NCI-H2171 treated with DMSO at 0.1 percent for 48 hours (cell line): ENCODE measurements at regions not wholly inside any gene's neighbourhood (a gene's known extent, or its start where the extent isn't known, plus 50 kb on each side); places are given as distances from the start of the nearest gene placed in this dataset.

Source experiments
- DNase-seq: peaks from one replicate; lab custom pipeline; 2025; lab: John Stamatoyannopoulos, UW

DNA sequence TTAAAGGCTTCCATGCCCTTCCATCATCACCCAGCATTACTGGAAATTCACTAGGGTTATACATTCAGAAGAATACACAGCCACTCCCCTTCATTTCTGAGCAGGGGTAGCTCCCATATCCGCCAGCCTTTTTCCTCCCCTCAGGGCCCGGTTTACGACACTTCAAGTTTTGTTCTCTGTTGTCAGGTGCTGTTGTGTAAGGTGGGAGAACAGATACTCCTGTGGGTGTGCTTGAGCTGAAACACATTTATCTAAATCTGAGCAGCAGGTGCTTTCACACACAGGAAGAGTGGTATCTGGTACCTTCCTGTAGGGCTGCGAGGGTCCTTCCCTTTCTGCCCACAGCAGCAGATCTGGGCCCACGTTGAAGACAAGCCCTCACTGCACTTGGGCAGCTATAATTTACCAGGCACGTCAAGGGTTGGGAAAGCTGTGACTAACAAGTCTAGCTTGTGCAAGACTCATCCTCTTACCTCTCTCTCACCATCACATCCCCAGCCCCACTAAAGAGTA lies 215.8 kb upstream of the RREB1 start:
- no peak for DNase-seq

DNA sequence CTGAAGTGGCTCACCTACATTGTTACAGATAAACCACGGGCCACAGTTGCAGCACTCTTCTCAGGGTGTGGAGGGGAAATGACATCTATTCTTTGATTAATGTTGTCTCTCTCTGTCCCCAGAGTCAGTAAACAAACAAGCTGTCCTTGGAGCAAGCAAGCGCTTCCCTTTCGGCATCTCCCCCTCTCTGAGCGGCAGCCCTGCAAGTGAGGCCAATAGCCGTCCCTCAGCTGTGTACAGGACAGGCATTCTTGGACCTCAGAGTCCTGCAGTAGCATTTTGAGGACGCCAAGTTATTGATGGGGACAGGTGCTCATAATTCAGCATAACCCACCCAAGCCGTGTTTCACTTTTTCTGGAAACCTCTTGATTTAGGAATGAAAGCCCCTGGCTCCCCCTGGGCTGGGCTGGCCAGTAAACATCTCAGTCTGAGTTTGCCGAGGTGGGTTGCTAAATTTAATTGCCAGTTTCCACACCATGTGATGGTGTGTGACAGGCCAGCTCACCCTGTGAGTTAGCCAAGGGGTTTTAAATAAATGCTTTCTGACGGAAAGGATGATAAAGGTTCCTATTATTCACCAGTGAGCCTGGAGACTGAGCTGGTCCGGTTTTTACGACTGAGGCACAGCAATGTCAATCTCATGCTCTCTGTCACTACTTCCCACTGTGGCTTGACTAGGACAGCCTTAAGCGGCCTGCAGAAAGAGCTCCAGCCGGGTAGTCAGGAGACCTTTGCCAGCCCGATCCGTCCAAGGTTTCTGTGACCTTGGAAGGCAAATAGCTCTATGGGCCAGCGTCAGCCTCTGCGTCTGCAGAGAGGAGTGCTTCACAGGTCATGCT lies 214.8 kb upstream of the RREB1 start:
- DNase-seq, result no peak

DNA sequence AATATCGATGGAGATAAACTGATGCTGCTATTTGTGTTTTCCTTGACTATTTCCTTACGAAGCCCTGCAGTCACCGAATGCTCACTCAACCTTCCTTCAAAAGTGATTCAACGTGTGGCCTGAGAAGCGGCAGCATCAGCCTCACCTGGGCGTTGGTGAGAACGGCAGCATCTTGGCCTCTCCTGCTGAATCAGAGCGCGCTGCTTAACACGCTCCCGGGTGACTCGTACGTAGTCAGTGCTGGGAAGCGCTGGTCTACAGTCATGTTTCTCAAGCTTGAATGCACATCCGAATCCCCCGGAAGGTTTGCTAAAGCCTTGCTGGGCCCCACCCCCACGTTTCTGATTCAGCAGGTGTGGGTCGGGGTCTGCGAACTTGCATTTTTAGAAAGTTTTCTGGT lies 214.1 kb upstream of the RREB1 start:
- no peak for DNase-seq

DNA sequence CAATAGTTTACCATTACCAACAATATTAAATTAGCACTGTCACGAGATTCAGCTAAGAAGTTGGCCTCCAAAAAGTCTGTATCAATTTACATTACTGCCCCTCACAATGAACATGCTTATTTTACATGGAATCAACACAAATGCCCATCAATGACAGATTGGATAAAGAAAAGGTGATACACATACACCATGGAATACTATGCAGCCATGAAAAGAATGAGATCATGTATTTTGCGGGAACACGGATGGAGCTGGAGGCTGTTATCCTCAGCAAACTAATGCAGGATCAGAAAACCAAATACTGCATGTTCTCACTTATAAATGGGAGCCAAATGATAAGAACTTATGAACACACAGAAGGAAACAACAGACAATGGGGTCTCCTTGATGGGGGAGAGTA lies 211.8 kb upstream of the RREB1 start:
- DNase-seq, result no peak

DNA sequence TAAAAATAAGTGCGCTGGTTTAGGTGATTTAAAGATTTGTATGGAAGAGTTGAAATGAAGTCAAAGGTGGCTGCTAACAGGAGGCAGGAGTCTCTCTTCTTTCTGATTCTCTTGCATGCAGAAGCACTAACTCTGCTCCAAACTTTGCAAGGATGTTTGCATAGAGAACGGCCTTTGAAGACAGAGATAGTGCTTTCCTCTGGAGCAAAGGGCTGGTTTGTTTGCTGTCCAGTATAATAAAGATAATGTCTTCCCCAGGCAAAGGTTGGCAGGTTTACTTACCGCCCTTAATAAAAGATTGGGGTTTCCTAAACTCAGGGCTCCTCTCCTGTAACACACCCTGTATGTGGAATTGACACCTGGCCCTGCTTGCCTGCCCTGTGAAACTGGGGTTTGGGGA lies 210.6 kb upstream of the RREB1 start:
- no peak for DNase-seq

DNA sequence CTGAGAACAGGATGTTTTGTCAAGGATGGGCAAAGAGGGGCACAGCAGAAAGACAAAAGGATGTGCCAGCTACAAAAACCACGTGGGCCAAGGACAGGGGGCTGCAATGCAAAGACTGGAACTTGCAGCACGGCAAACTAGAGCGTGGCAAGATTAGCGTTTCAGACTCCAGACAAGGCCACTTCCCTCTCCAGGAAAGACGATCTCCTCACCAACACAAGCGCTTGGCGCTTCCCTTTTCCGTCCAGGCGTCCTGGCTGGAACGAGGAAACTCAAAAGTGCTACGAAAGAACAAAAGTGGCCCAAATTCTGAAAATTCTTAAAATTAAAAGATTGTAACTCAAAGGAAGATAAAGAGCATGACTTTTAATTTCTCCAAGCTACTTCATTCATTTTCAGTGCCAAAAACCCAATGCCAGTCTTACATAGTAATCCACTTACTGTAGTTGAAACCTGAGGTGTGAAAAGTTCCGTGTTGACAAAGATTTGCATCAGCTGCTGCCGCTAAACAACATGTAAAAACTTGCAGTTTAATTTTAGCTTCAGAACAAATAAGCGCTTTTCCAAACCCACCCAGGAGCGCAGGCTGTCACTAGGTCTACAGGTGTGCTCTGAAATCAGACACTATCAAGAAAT lies 207.1 kb upstream of the RREB1 start:
- peak; percentile 91 for DNase-seq

DNA sequence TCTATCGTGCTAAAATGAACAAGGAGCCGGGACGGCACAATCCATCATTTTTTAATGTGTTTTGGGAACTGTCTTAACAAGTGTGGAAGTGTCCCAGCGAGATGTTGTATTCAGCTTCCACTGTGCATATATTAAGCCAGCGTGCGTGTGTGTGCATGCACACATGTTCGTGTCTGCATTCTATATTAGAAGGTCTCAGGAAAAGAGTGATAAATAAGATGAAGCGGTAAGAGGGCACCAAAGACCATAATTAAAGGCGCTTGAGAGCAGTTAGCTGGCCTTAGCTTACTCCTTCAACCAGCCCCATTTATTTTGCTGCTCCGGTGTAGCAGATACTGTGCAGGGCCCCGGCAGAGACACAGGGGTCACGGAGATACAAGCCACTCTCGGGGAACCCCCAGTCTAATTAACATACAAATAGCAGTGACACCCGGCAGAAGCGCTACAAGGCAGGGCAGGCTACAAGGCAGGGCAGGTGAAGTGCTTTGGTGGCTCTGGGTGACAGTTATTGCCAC lies 206.5 kb upstream of the RREB1 start:
- peak; percentile 80 for DNase-seq

DNA sequence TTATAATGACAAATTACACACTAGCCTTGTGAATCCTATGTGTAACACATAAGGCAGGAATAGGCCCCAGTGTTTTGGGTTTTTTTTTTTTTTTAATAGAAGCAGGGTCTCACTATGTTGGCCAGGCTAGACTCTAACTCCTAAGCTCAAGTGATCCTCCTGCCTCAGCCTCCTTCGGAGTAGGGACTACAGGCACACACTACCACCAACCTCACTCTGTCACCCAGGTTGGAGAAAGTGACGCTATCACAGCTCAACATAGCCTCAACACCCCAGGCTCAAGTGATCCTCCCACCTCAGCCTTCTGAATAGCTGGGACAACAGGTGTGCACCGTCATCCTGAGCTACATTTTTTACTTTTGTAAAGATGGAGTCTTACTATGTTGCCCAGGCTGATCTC lies 205.8 kb upstream of the RREB1 start:
- no peak for DNase-seq

DNA sequence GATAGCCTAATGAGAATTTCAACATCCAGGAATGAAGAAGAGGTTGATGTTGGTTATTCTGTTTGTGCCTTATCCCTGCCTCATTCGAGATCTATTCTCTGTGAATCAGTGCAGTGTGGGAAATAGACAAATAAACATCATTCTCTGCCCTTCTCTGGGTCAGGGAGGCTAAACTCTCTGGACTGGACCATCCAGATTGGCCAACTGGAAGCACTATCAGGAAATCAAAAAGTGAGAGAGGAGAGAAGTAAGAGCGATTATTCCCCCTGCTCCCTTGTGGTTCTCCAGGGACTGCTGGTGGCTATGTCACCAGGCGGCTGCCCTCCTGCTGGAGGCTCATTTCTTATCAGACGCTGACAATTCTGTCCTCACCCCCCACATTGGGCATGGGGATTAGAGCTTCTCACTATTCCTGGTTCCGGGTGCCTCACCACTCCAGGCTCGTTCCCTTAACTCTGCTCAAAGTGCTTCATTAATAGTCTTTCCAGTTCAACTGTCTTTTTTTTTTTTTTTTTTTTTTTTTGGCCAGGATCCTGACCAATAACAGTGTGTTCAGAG lies 201.7 kb upstream of the RREB1 start:
- DNase-seq, result peak; percentile 58

DNA sequence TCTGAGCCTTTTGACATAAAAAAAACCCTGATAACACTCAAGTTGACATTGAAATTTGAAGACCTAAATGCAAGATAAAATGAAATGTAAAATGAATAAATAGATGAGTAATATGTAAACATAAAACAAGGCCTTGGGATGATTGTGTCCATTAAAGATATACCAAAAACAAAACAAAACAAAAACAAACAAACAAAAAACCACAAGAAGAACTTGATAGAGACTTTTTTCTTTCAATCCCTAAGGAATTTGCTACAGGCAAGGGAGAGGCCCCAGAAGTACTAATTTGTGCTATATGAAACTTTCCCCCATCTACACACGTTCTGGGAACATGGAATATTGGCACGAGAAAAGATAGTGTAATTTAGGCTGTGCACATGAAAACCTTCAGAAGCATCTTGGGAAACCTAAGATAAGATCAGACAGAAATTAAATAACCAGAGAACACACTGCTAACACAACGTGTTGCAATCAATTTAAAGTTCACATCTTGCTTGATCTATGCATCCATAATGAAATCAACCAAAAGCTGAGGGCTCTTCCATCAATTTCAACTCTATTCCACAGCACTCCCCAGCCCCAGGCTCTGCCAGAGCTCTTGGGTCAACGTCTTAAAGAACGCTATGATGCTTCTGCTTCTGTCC lies 201.1 kb upstream of the RREB1 start:
- DNase-seq, result peak; percentile 34

DNA sequence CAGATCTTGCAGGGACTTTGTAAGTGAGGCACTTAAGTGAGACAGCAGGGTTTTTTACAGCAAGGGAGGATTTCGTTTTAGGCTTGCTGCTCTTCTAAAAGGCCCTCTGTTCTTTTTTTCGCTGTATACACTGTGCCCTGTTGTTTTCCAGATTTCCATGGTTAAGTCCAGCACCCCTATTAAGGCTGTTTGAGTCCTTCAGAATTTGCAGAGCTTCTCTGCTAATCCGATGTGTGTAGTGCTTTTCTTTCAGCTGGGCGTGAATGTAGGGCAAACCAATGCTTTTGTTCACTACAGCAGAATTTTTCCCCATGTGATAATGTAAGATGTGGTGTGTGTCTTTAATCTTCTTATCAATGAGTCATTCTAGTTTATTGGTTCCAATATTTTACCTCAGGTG lies 200.5 kb upstream of the RREB1 start:
- no peak for DNase-seq

DNA sequence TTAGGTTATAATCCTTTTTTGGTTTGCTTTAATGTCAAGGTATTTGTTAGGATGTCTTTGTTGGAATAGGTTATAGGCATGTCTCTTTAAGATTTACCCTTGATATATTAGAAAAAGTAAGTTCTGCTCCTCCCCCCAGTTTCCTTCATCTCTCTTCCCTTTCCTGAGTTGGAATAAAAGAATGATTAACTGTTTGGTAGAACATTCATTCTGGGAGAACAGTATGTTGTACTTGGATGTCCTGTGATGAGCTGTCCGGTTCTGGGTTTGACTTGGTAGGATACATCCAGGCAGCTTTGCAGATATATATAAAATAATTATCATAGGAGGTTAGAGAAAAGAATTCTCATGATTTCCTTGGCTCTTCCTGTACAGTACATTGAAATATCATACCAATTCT lies 199.6 kb upstream of the RREB1 start:
- no peak for DNase-seq

DNA sequence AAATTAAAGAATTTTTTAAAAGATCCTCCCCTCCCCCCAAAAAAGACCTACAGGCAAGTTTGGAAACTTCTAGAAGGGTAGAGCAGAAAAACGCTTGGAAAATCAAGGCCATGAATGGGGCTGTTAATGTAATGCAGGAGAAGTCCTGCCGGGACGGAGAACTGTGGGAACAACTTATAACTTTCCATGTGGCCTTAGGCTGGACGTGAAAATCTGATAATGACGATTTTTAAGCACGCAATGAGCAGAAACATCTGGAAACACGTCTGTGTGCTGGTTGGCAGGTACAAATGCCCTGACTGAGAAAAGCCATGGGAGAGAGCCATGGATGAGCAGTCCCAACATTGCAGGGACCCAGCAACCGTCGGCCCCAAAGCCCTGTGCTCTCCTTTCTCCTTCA lies 198.7 kb upstream of the RREB1 start:
- DNase-seq, result no peak

DNA sequence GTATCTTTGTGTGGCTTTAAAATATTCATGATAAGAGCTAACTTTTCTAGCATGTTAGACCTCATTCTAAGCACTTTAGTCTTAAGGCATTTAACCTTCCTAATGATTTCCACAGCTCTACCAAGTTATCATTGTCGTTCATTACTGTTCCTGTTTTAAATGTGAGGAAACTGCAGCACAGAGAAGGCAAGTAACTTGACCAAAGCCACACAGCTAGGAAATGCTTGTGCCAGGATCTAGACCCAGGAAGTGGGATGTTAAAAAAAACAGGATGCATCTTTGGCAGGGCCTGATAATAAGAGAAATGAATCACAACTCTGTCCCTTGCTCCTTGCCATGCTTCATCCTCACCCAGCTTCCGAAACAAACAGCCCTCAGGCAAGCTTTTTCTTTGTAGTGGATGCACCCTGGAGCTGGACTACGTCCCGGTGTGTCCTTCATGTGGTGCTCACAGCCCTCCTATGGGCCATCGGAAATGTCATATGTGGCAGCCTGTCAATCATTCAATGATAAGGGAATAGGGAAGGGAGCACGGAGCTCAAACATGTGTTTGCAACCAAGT lies 196.9 kb upstream of the RREB1 start:
- DNase-seq, result no peak

DNA sequence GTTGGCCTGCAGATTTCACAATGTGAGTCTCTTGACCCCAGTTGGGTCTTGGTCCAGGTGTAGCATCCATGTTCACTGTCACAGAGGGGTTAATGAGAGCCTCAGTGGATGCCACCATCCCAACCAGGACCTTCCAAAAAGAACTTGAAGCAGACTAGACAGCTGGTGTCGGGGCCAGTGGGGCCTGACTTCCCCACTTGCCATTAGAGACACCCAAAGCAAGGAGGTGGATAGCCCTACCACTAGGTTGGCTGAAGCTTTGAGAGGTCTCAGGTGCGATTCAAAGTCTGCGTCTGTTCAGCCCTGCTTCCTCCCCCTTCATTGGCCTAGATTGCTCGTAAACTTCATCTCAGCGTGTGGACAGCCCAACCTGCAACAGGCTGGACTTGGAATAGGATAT lies 196.4 kb upstream of the RREB1 start:
- DNase-seq, result no peak

DNA sequence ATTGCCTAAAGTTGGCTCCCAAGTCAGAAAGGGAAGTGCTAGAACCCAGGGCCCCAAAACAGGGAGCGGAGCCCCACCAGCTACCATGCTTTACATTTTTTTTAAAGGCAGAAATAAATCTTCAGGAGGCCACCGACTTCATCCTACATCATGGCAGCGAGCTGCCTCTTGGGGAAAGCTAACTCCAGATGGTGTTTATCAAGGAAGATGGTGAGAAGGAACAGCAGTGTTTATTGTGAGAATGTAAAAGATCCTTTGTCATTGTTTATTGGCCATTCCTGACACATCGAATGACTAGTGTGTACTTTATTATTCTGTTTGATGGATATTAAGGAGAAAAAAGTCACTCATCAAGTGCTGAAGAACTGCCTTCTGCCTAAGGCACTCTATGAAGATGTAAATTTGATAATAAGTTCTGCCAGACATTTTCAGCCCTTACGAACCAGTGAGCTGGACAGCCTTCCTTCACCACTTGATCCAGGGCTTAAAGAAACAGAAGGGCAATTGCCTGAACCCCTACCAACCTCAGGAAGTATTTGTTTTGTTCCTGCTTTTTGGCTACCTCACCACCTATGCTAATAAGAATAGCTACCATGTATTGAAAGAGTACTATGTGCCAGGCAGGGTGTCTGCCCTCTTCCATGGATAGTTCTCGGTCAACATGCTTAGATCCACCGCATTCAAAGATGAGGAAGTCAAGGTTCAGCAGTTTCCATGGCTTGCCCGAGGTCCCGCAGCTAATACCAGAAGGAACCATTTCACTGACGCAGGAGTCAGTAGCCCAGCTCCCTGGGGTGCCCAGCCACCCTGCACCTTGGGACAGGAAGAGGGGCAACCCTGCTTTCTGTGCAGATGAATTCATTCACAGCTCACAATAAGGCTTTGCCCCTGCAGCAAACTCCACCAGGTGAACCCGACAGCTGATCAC lies 194.7 kb upstream of the RREB1 start:
- peak; percentile 79 for DNase-seq

DNA sequence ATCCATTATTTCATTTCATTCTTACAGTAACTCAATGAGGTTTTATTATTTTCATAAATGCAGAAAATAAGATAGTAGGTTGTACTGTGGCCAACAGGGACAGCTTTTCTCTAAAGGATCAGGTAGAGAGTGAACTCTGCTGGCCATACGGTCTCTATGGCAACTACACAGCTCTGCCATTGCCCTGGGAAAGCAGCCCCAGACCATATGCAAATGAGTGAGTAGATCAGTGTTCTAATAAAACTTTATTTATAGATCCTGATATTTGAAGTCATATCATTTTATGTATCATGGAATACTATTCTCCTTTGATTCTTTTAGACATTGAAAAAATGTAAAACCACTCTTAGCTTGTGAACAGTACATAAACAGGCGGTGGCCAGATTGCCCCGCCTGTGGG lies 192.5 kb upstream of the RREB1 start:
- no peak for DNase-seq

DNA sequence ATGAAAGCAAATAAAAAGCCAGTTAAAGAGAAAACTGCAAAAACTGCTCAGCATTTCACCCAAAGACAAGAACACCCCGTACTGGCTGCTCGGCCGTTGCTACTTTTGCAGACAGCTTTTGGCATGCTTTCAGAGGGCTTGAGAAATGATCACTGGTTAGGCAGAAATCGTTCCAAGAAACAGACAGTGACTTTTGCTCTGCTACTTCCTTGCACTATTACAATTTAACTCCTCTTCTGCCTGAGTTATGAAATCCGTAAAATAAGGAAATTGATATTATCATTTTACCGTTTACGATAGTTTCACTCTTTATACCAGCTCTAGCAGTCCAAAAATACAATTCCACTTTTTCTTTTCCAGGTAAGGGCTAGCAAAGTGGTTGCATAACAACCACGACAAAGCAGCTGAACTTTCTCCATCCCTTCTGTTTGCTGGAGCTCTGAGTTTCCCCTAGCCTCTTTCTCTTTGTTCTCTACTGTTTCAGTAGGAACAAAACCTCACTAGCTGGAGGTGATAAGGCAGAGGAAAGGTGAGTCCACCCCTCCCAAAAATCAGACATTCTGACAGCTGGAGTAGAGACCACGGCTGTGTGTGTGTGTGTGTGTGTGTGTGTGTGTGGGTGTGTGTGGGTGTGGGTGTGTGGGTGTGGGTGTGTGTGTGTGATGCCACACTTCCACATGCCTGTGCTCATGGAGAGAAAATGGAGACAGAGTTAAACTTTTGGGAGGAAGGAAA lies 191.8 kb upstream of the RREB1 start:
- no peak for DNase-seq

DNA sequence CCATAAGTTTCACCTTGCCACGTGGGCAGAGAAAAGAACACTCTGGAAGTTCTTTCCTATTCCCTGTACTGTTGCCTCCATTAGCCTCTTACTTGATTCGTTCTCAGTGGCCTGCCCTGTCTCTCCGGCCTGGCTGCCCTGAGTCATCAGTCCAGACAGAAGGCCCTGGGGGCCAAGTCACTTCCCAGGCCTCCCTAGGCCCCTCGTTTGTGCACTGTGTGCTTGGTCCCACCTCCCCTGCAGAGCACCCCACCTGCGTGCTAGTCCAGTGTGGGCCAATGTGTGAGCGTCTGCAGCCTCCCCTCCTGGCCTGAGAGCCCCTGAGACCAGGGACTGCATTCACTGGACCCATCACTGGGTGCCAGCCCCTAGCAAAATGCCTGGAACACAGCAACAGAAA lies 191.2 kb upstream of the RREB1 start:
- DNase-seq, result no peak

DNA sequence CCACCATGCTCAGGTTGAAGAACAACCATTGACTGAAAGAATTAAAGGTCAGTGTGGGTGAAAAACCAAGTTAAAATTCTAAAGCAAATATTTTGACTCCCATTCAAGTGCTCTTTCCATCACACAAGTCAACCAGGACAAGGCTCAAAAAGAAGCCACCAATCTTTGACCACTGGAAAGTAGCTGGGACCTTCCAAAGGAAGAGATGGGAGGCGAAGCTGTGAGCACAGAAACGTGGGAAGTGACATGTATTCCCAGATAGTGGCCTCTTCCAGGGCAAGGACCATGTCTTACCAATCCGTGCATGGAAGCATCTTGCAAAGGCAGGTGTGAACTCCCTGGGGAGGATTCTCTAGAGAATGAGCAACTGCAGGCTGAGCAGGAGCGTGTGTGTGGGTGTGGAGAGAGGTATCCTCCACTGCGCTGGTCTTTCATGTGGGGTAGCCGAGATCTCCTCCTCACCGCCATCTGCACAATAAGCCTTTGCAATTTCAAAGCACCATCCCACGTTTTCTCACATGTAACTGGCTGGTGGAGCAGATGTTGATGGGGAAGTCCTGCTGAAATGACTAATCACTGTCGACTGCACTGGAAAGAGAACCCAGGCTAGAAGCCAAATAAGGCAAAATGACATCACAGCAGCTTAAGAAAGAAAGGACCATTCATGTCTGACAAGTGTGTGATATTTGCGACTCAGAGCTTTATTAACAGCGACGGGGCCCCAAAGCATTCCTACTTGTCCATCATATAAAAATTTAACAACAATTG lies 189.4 kb upstream of the RREB1 start:
- peak; percentile 59 for DNase-seq
